WI38 (cell line): ENCODE measurements at regions not wholly inside any gene's neighbourhood (a gene's known extent, or its start where the extent isn't known, plus 50 kb on each side); places are given as distances from the start of the nearest gene placed in this dataset.
"Not testable (repeated sequence)": the region's sequence is repeated elsewhere in the genome, so short reads cannot be mapped to it uniquely, and the experiment has no call there.

ENCODE experiments used
- H3K4me3 ChIP-seq: 2 replicates; pipeline ENCODE4 v1.5.1; 2011; ENCODE audit warnings: low read depth, mild to moderate bottlenecking, control low read depth, low read length
- CTCF ChIP-seq: IDR thresholded peaks from 2 replicates; pipeline ENCODE4 v1.5.1; 2012; ENCODE audit warnings: low read depth, mild to moderate bottlenecking, control low read depth, low read length

DNA sequence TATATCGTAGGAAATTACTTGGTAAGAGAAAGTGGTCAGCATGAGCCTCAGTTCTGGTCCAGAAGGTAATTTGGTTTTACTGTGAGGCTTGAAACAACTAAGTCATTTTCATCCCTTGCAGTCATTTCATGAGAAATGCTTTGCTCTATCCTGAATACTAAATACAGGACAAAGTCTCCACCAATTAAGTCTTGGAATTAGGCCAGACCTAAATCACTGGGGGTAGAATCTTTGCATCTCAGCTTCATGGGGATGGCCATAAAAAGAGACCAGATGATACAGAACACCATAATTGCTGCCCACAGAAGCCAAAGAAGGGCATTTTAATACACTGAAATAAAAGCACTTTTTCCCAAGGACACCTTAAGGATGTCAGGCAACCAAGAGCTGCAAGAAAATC, 277.9 kb upstream of the DCN start:
- TF ChIP-seq CTCF, result no peak
- no peak overlapping the region for H3K4me3 ChIP-seq

DNA sequence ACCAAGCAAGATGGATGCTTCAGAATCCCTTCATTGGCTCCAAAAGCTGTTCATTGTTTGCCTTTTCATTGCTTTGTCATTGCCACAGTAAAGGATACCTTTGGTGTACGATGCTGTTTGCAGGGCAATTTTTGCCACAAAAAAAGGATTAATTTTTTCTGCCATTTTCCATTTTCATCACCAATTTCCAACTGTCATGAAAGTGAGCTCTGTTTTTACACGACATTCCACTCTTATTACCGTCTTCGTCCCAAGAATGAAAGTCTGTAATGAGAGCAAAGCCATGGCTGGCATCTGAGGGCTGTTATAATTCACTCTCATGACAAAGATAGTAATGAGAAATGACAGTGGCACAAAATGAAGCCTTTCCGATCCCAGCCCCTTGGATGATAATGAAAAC, 272.7 kb upstream of the DCN start:
- H3K4me3 ChIP-seq, result no peak overlapping the region
- TF ChIP-seq CTCF, result no peak

DNA sequence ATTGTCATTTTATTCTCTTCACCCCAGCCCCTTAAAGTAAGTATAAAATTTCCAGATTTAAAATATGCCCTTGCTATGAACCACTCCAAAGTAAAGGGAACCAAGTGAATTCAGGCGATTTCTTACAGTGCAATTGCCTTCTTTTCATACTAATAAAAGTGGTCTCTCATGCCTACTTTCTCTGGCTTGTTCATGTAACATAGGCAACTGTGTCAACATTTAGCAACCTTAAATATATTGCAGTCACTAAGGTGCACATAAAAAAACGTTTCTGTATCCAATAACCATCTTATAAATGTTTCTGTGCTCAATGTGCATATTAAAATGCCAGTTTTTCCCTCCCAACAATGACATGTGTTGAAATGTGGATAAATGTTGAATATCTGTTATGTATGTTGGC, 271.6 kb upstream of the DCN start:
- H3K4me3 ChIP-seq, result no peak overlapping the region
- TF ChIP-seq CTCF, result no peak

DNA sequence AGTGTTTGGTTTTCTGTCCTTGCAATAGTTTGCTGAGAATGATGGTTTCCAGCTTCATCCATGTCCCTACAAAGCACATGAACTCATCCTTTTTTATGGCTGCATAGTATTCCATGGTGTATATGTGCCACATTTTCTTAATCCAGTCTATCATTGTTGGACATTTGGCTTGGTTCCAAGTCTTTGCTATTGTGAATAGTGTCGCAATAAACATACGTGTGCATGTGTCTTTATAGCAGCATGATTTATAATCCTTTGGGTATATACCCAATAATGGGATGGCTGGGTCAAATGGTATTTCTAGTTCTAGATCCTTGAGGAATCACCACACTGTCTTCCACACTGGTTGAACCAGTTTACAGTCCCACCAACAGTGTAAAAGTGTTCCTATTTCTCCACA, 269.8 kb upstream of the DCN start:
- not testable (repeated sequence) for H3K4me3 ChIP-seq

- no peak for TF ChIP-seq CTCF
These were observed 259.7 kb upstream of the DCN start for GRCh38 chr12:91441993-91442952.

GRCh38 chr12:91441246-91441645, 258.6 kb upstream of the DCN start:
- no peak overlapping the region for H3K4me3 ChIP-seq
- no peak for TF ChIP-seq CTCF

More at GRCh38 chr12:91441993-91442952, 259.7 kb upstream of the DCN start:
- H3K4me3 ChIP-seq, result no peak overlapping the region

GRCh38 chr12:91434081-91434480, 251.5 kb upstream of the DCN start:
- H3K4me3 ChIP-seq, result no peak overlapping the region
- no peak for TF ChIP-seq CTCF
